Nephron progenitor cell (in vitro differentiated cells): ENCODE measurements at regions not wholly inside any gene's neighbourhood (a gene's known extent, or its start where the extent isn't known, plus 50 kb on each side); places are given as distances from the start of the nearest gene placed in this dataset.

Experiments used
- DNase-seq: peaks from one replicate; pipeline ENCODE4 v3.0.0; 2021
- H3K27ac Mint-ChIP-seq: 2 replicates; pipeline ENCODE4 v1.8.0; 2021; ENCODE audit warnings: mild to moderate bottlenecking, moderate library complexity, mixed read lengths
- H3K27me3 Mint-ChIP-seq: 2 replicates; pipeline ENCODE4 v1.8.0; 2021; ENCODE audit warnings: mild to moderate bottlenecking, low read depth, mixed read lengths; ENCODE audit not compliant: poor library complexity
- H3K36me3 Mint-ChIP-seq: 2 replicates; pipeline ENCODE4 v1.8.0; 2021; ENCODE audit warnings: low read depth, mixed read lengths
- H3K4me1 Mint-ChIP-seq: 2 replicates; pipeline ENCODE4 v1.8.0; 2021; ENCODE audit warnings: mixed read lengths
- H3K4me3 Mint-ChIP-seq: 2 replicates; pipeline ENCODE4 v1.8.0; 2021; ENCODE audit warnings: mild to moderate bottlenecking, moderate library complexity, mixed read lengths
- H3K9me3 Mint-ChIP-seq: 2 replicates; pipeline ENCODE4 v1.8.0; 2021; ENCODE audit warnings: mild to moderate bottlenecking, moderate library complexity, mixed read lengths
- CTCF ChIP-seq: fragments of 200-600 bp; sonication (generic); IDR thresholded peaks from 2 replicates; pipeline ENCODE4 v1.5.0; 2021; ENCODE audit warnings: antibody characterized with exemption

DNA sequence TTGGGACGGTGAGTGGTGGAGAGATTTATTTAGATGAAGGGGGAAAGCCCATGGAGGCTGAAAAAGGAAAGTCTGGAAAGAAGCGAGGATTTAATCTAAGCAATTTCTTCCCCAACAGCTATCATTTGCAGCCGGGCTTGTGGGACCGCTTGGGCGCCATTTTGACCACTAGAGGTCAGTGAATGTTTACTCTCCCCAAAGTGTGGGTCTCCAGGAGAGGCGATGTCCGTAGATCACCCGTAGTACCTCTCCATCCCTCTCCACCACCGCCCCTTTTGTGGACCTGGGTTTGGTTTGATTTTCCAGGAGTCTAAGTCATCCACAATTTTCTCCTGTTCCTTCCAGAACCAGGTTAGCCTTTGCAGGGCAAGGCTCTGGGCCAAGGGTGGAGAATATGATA is 91.2 kb upstream of the PARP11 start:
- Mint-ChIP-seq H3K36me3 (no peaks in the 10 kb centered on the region), H3K9me3 (no peaks in the 10 kb centered on the region), H3K4me3 (no peak overlapping the region), H3K27me3 (peaks cover 13% of the 10 kb centered on the region), H3K4me1 (peaks cover 67% of the 10 kb centered on the region), H3K27ac (no peak overlapping the region)
- peak; percentile 39 for DNase-seq
- TF ChIP-seq CTCF = peak; percentile 38

GRCh38 chr12:3962631-3963483 is 89.7 kb upstream of the PARP11 start:
- Mint-ChIP-seq H3K27ac (peak overlapping the region; percentile 59), H3K27me3 (peaks cover 7% of the 10 kb centered on the region), H3K4me3 (peak overlapping the region; percentile 13), H3K9me3 (peaks cover 10% of the 10 kb centered on the region), H3K36me3 (peaks cover 4% of the 10 kb centered on the region), H3K4me1 (peaks cover 73% of the 10 kb centered on the region)
- TF ChIP-seq CTCF = no peak
- DNase-seq = no peak

DNA sequence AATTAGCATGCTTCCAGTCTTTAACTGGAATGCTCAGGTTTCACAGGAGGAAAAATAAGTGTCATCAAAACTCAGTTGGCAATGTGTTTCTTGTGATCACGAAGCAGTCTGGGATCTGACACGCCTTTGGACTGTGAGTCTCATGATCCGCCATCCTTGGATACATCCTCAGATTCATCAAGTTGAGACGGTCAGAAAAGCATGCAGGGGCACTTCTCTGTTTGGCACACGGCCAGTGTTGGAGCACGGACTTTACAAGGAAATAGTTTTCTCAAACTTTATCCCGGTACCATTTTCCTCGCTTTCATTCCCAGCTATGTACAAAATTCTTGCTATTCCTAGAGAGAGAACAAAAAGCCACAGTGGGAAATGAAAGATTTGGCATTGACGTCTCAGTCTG is 88.4 kb upstream of the PARP11 start:
- peaks cover 69% of the 10 kb centered on the region for H3K4me1 Mint-ChIP-seq
- H3K27ac Mint-ChIP-seq = peak overlapping the region; percentile 59
- H3K36me3 Mint-ChIP-seq = peaks cover 9% of the 10 kb centered on the region
- peaks cover 7% of the 10 kb centered on the region for H3K27me3 Mint-ChIP-seq
- no peak for DNase-seq
- no peak for TF ChIP-seq CTCF
- no peak overlapping the region for H3K4me3 Mint-ChIP-seq
- peaks cover 17% of the 10 kb centered on the region for H3K9me3 Mint-ChIP-seq

- no peak for DNase-seq
- peaks cover 22% of the 10 kb centered on the region for H3K9me3 Mint-ChIP-seq
- H3K27me3 Mint-ChIP-seq = peaks cover 3% of the 10 kb centered on the region
- H3K4me3 Mint-ChIP-seq = no peak overlapping the region
- peak overlapping the region; percentile 83 for H3K27ac Mint-ChIP-seq
- H3K36me3 Mint-ChIP-seq = peaks cover 9% of the 10 kb centered on the region
- peaks cover 53% of the 10 kb centered on the region for H3K4me1 Mint-ChIP-seq
- no peak for TF ChIP-seq CTCF
Observed at GRCh38 chr12:3959799-3960560, 86.8 kb upstream of the PARP11 start.

DNA sequence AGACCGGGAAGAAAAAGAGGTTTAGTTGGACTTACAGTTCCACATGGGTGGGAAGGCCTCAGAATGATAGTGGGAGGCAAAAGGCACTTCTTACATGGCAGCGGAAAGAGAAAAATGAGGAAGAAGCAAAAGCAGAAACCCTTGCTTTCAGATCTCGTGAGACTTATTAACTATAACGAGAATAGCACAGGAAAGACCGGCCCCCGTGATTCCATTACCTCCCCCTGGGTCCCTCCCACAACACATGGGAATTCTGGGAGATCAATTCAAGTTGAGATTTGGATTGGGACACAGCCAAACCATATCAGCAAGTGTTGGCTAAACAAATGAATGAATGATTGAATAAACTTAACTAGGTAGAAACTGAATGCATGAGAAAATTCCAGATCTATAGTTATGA is 85.3 kb upstream of the PARP11 start:
- DNase-seq = no peak
- Mint-ChIP-seq H3K27ac (no peak overlapping the region), H3K36me3 (peaks cover 9% of the 10 kb centered on the region), H3K27me3 (no peaks in the 10 kb centered on the region), H3K9me3 (peaks cover 30% of the 10 kb centered on the region), H3K4me1 (peaks cover 47% of the 10 kb centered on the region), H3K4me3 (no peak overlapping the region)
- TF ChIP-seq CTCF = no peak
